IMR-90 (cell line): ENCODE measurements at regions not wholly inside any gene's neighbourhood (a gene's known extent, or its start where the extent isn't known, plus 50 kb on each side); places are given as distances from the start of the nearest gene placed in this dataset.

ENCODE experiments used
- ATAC-seq: fragments of 200-7000 bp; cut with Tn5 transposase; 2 replicates; pipeline ENCODE4 v1.9.1; 2020; ENCODE audit warnings: low read depth, mild to moderate bottlenecking, moderate library complexity
- BruUV-seq: library from RNA; stranded (reverse); fragments of 400-500 nt; replicated peaks from 2 replicates; lab custom pipeline; 2021; lab: Mats Ljungman, UMichigan
- CTCF ChIA-PET: fragments of 300-600 bp; formaldehyde crosslinking; extraction: SDS; loops from one replicate; lab custom pipeline; 2021; ENCODE audit warnings: antibody characterized with exemption; lab: Yijun Ruan, JAX
- POLR2A ChIA-PET: fragments of 300-600 bp; sonication (Branson Sonifier 250); formaldehyde crosslinking; loops from one replicate; lab custom pipeline; 2022; ENCODE audit warnings: antibody characterized with exemption; ENCODE audit not compliant: unreplicated experiment; lab: Charles Lee
- DNase-seq: peaks from one replicate; pipeline ENCODE4 v3.0.0; 2013
- H2AFZ ChIP-seq: replicated peaks from 2 replicates; pipeline ENCODE3; 2013; ENCODE audit warnings: low read length, mild to moderate bottlenecking; ENCODE audit not compliant: poor library complexity
- H2AK5ac ChIP-seq: 2 replicates; pipeline ENCODE4 v1.6.1; 2013; ENCODE audit warnings: low read depth, low read length, inconsistent platforms
- H2AK9ac ChIP-seq: replicated peaks from 2 replicates; pipeline ENCODE3; 2013; ENCODE audit warnings: mild to moderate bottlenecking, low read depth, low read length, moderate library complexity; ENCODE audit not compliant: poor library complexity
- H2BK120ac ChIP-seq: 2 replicates; pipeline ENCODE4 v1.6.1; 2013; ENCODE audit warnings: low read depth, low read length, inconsistent platforms
- H2BK15ac ChIP-seq: 3 replicates; pipeline ENCODE4 v1.6.1; 2013; ENCODE audit warnings: low read depth, low read length, inconsistent platforms
- H2BK20ac ChIP-seq: 2 replicates; pipeline ENCODE4 v1.6.1; 2013; ENCODE audit warnings: low read depth, mild to moderate bottlenecking, inconsistent platforms, low read length, moderate library complexity
- H2BK5ac ChIP-seq: 2 replicates; pipeline ENCODE4 v1.6.1; 2013; ENCODE audit warnings: mild to moderate bottlenecking, low read depth, low read length, inconsistent platforms; ENCODE audit not compliant: poor library complexity, severe bottlenecking
- H3K14ac ChIP-seq: replicated peaks from 2 replicates; pipeline ENCODE4 v1.6.1; 2013; ENCODE audit warnings: low read depth, low read length, inconsistent platforms
- H3K18ac ChIP-seq: 2 replicates; pipeline ENCODE4 v1.6.1; 2013; ENCODE audit warnings: low read depth, low read length, control low read depth
- H3K23ac ChIP-seq: 2 replicates; pipeline ENCODE4 v1.6.1; 2013; ENCODE audit warnings: low read depth, low read length, inconsistent platforms
- H3K27ac ChIP-seq: 2 replicates; pipeline ENCODE4 v1.5.1; 2013; ENCODE audit warnings: mild to moderate bottlenecking, control low read depth, low read length; ENCODE audit not compliant: insufficient read depth
- H3K27me3 ChIP-seq: 2 replicates; pipeline ENCODE4 v1.6.1; 2013; ENCODE audit warnings: low read length; ENCODE audit not compliant: control insufficient read depth, insufficient read depth
- H3K36me3 ChIP-seq: 2 replicates; pipeline ENCODE4 v1.6.1; 2013; ENCODE audit warnings: low read length, mixed read lengths; ENCODE audit not compliant: control insufficient read depth, insufficient read depth
- H3K4ac ChIP-seq: 2 replicates; pipeline ENCODE4 v1.6.1; 2013; ENCODE audit warnings: low read depth, low read length, inconsistent platforms
- H3K4me1 ChIP-seq: 2 replicates; pipeline ENCODE4 v1.6.1; 2013; ENCODE audit warnings: low read length, mixed read lengths; ENCODE audit not compliant: control insufficient read depth, insufficient read depth
- H3K4me2 ChIP-seq: 2 replicates; pipeline ENCODE4 v1.6.1; 2013; ENCODE audit warnings: low read depth, mild to moderate bottlenecking, control low read depth, low read length, moderate library complexity
- H3K4me3 ChIP-seq: 2 replicates; pipeline ENCODE4 v1.5.1; 2013; ENCODE audit warnings: low read depth, mild to moderate bottlenecking, control low read depth, low read length, moderate library complexity; ENCODE audit not compliant: insufficient read depth
- H3K56ac ChIP-seq: 2 replicates; pipeline ENCODE4 v1.6.1; 2013; ENCODE audit warnings: low read length, inconsistent platforms; ENCODE audit not compliant: insufficient read depth; ENCODE audit errors: extremely low read depth
- H3K79me1 ChIP-seq, 2 experiments: 2 replicates each; pipeline ENCODE4 v1.6.1; 2013; ENCODE audit warnings: low read length in 2 of 2, inconsistent platforms in 1 of 2, low read depth in 1 of 2
- H3K9ac ChIP-seq: 2 replicates; pipeline ENCODE4 v1.6.1; 2013; ENCODE audit warnings: low read depth, low read length, control low read depth
- H3K9me1 ChIP-seq: 2 replicates; pipeline ENCODE4 v1.6.1; 2013; ENCODE audit warnings: low read length, inconsistent platforms; ENCODE audit not compliant: insufficient read depth
- H3K9me3 ChIP-seq: 2 replicates; pipeline ENCODE4 v1.6.1; 2013; ENCODE audit warnings: low read length; ENCODE audit not compliant: control insufficient read depth, insufficient read depth
- H4K20me1 ChIP-seq: 2 replicates; pipeline ENCODE4 v1.6.1; 2013; ENCODE audit warnings: low read length, inconsistent platforms; ENCODE audit not compliant: insufficient read depth
- H4K5ac ChIP-seq: 2 replicates; pipeline ENCODE4 v1.6.1; 2013; ENCODE audit warnings: mild to moderate bottlenecking, low read depth, low read length, control low read depth
- H4K8ac ChIP-seq, 2 experiments: 2 replicates each; pipeline ENCODE4 v1.6.1; 2013; ENCODE audit warnings: low read depth in 2 of 2, low read length in 2 of 2, control low read depth in 1 of 2, inconsistent platforms in 1 of 2
- H4K91ac ChIP-seq: 2 replicates; pipeline ENCODE4 v1.6.1; 2013; ENCODE audit warnings: low read depth, low read length, inconsistent platforms; ENCODE audit not compliant: insufficient read depth
- CEBPB ChIP-seq: IDR thresholded peaks from 2 replicates; pipeline ENCODE4 v1.6.1; 2012; ENCODE audit warnings: low read depth, low read length, improper control_type of control experiment
- FOS ChIP-seq: fragments of 150-350 bp; IDR thresholded peaks from 2 replicates; pipeline ENCODE4 v1.6.1; 2016; ENCODE audit warnings: low read depth, low read length
- WGBS, 2 experiments: methylation state at CpG; one replicate each; pipeline versions ENCODE4 v1.1.5 to v1.1.7; 2013; ENCODE audit warnings: missing lambda C conversion rate in 2 of 2; ENCODE audit not compliant: insufficient read length in 1 of 2; ENCODE audit errors: extremely low coverage in 2 of 2; 5-methylcytosine and 5-hydroxymethylcytosine counted together
- dilution Hi-C: fragments of 300-500 bp; cut with HindIII; formaldehyde crosslinking; loops from one replicate; pipeline ENCODE4 v1.14.3; 2018; ENCODE audit warnings: low sequenced_read_pairs; ENCODE audit not compliant: unreplicated experiment
- in situ Hi-C: fragments of 300-500 bp; cut with MboI; formaldehyde crosslinking; loops from 3 replicates; pipeline ENCODE4 v1.14.3; 2019; ENCODE audit warnings: low sequenced_read_pairs, inconsistent platforms, mixed read lengths
- intact Hi-C: fragments of 100-400 bp; cut with micrococcal nuclease; formaldehyde crosslinking; loops from 2 replicates; pipeline ENCODE4 v1.10.0; 2022

DNA sequence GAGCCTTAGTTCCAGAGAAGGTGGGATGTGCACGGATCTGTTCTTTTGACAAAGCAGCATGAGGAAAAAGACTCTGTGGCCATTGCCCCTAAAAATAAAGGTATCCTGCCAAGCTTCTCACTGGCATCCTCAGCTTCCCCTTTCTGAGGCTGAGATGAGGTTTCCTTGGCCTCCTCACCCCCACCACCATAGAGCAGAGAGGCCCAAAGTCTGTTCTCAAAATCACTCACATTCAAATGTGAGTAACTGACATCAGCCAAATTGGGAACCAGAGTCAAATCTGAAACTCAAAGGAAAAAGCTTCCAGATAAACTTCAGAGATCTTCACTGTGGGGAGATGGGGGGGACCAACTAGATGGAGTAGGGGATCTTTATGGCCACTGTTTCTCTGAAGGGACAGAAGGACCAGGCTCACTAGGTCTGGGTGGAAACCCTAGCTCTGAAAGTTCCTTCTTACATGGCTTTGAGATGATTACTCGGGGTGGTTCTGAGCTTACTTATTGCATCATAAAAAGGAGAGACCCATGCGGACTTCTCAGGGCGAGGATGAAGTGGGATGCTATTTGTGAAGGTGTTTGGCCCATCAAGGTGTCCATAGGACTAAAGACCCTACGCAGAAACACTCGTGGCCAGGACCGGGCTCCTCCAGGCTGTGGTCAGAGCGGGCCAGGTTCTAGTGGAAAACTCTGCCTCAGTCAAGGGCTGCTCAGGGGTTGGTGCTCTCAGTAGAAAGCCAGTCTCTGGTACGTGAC lies 61.5 kb upstream of the MEF2A start:
- no peak overlapping the region for H4K8ac ChIP-seq
- DNase-seq (no peak), ATAC-seq (no peak)
- dilution Hi-C loops (no loop called here), in situ Hi-C loops (no loop called here), intact Hi-C loops (no loop called here)
- no peaks in the 10 kb centered on the region for H4K20me1 ChIP-seq
- H3K4me1 ChIP-seq: peaks cover 18% of the 10 kb centered on the region
- no peak overlapping the region for H2BK5ac ChIP-seq
- H4K5ac ChIP-seq: no peak overlapping the region
- no peak overlapping the region for H3K14ac ChIP-seq
- H2AK9ac ChIP-seq: no peak overlapping the region
- 89% methylated on average over 7 of the region's 9 CpGs; no CpG with 5 or more reads in 1 of the 2 experiments for WGBS, 2 experiments
- H3K36me3 ChIP-seq: no peaks in the 10 kb centered on the region
- H3K9me3 ChIP-seq: peaks cover 3% of the 10 kb centered on the region; the same call in 1 of the 2 replicates
- H3K18ac ChIP-seq: no peak overlapping the region
- no TSS peak for BruUV-seq
- H3K27me3 ChIP-seq: peaks cover 1% of the 10 kb centered on the region; the same call in 1 of the 2 replicates
- H3K27ac ChIP-seq: no peak overlapping the region
- CTCF ChIA-PET: interaction anchor here (0.6 to 1.0 kb wide), 4 partner anchors 17 to 96 kb away, joined by 3 to 6 read pairs (median 4); no protein-coding TSS in a partner anchor
- H3K4me2 ChIP-seq: no peak overlapping the region
- no peak overlapping the region for H3K56ac ChIP-seq
- no peak overlapping the region; the same call in 1 of the 2 replicates for H4K91ac ChIP-seq
- H3K9me1 ChIP-seq: peaks cover 10% of the 10 kb centered on the region
- H2AFZ ChIP-seq: peak overlapping the region; percentile 24
- no peak overlapping the region for H2BK15ac ChIP-seq
- H2BK120ac ChIP-seq: 0 out of 2 replicates have a peak overlapping the region, but pooled peaks have one; percentile 21
- no peaks in the 10 kb centered on the region for H3K79me1 ChIP-seq
- H2BK20ac ChIP-seq: 0 out of 2 replicates have a peak overlapping the region, but pooled peaks have one; percentile 10
- H3K4me3 ChIP-seq: no peak overlapping the region
- no peak overlapping the region for H3K9ac ChIP-seq
- TF ChIP-seq FOS: no peak
- peak; percentile 58 for TF ChIP-seq CEBPB
- H3K23ac ChIP-seq: no peak overlapping the region
- no peak overlapping the region for H3K4ac ChIP-seq
- POLR2A ChIA-PET: no interaction called here
- H2AK5ac ChIP-seq: no peak overlapping the region
